Stimulated activated CD4-positive, alpha-beta T cell treated with anti-CD3 and anti-CD28 coated beads, TNF-alpha, amount 100 ng/mL, for 4 hours (primary cell): ENCODE measurements at regions not wholly inside any gene's neighbourhood (a gene's known extent, or its start where the extent isn't known, plus 50 kb on each side); places are given as distances from the start of the nearest gene placed in this dataset.

Source experiments
- DNase-seq, 3 experiments: peaks; one replicate each; pipeline ENCODE4 v3.0.0-alpha.2; 2020; ENCODE audit warnings: low read depth in 3 of 3

- DNase-seq: no peak
These were observed 77.8 kb upstream of the GPC1 start for GRCh38 chr2:240357641-240358012.

GRCh38 chr2:240358080-240358479, 77.4 kb upstream of the GPC1 start:
- DNase-seq: no peak

DNA sequence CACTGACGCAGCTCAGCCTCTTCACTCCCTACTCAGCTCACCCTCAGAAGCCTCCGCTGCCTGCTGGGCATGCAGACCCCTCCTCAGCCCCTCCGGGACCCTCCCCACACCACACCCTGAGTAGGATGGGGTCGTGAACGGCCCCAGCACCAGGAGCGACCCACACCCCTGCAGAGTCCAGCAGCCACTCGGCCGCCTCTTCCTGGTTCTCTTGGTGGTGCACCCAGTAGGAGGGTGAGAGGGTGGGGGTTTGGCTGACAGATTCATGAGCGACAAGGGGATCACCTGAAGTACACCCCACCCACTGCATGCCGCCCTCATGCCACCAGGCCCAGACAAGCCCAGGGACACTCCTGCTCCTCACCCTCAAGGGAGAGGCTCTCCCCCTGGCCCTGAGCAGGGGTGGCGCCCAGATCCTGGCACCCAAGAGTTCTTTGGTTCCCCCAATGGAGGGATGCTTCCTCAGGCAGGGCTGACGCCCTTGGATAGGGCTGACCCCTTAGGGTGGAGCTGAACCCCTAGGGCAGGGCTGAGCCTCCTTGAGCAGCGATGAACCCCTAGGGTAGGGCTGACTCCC, 76.6 kb upstream of the GPC1 start:
- no peak for DNase-seq

DNA sequence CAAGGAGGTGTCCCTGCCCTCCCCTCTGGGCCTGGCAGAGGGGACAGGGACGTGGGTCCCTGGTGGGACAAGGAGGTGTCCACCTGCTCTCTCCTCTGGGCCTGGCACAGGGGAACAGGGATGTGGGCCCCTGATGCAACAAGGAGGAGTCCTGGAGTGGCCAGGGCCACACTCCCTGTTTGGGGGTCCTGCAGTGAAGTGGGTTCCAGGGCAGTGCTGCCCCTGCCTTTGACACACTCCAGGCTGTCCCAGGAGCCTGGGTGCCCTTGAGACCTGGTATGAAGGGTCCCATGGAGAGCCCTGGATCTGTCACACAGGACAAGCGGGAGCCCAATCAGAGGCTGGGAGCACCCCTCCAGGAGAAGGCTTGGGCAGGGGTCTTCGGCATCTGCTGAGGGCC, 75.8 kb upstream of the GPC1 start:
- DNase-seq: no peak

- DNase-seq: no peak
These were observed 74.6 kb upstream of the GPC1 start for GRCh38 chr2:240360645-240361475.

- no peak for DNase-seq
These were observed 73.2 kb upstream of the GPC1 start for GRCh38 chr2:240362216-240362755.

DNA sequence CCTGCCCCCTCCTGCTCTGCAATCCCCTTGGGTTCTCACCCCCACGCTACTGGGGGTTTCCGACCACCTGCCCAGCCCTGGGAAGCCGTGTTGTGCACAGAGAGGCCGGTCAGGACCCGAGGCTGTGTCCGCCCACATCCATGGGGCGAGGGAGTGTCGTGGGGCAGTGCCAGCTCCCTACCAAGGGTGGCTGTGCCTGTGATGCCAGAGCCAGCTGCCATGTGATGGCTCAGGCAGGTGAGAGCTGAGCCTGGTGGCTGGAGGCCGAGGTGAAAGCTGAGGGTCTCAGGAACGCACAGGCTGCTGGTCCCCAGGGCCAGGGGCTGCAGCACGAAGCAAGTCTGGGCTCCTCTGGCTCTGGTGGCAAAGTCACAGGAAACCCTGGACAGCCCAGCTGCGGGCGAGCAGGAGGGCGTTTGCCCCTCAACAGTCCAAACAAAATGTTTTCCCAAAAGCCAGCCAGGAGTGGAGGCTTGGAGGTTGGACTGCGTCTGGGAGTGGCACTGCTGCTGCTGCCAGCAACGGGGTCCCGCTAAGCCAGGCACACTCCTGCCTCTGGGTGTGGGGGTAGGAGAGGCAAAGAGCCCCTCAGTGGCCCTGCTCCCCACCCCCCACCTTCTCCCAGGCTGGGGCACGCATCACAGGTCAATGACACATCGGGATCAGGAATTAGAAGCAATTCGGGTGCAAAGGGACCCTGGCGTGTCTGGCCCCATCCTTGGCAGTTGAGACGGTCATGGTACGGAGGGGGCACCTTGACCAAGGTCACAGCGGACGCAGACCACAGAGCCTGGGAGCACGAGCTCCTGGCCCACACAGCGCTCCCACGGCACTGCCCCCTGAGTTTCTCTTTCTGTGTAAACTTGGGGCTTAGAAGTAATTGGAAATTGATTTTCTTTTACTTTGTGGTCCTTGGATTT, 72.4 kb upstream of the GPC1 start:
- no peak for DNase-seq

DNA sequence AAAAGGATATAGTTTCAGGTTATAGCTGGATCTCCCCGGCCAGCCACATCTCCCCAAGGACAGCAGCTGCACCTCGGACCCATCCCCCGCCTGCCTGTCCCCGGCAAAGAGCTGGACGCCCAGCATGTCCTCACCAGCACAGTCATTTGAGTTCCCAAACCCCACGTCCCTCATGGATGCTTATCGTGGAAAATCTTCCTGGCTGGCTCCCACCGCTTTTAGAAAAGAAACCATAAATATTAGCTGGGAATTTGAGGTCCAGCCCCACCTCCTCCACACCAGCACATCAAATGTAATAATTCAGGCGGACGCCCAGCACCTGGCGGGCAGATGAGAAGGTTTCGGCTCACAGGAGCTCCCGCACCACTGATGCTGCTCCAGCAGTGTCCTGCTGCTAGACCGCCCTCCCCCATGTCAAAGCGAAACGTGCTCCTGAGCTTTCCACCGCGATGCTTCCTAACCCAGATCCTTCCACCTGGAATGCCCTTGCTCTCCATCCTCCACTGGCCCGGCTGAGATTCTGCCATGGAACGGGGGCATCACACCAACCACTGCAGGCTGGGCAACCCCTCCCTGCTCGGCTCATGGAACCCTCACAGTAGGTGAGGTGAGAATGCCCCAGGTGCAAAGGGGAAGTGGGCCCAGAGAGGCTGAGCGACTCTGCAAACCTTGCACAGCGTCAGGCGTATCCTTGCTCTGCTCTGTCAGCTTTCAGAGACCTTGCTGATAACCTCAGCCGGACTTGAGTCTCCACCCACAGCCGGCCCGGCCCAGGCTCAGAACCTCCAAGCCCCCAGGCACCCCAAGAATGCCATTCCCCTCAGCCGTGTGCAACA, 71.5 kb upstream of the GPC1 start:
- no peak for DNase-seq

DNA sequence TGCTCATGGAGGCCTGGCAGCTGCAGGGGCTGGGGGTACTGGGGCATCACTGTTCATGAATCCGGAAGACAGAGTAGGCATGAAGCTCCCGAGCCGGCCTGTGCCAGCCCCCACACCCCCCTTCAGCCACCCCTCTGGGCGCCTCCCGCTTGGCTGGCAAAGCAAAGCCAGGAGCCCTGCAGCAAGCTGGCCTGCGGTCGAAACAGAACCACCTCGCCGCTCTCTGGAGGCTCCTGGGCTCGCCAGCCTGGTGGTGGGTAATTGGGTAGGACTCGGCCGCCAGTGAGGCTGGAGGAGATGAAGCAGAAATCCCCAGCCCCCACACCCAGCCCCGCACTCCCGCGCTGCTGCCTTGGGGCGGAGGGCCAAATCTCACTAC, 70.9 kb upstream of the GPC1 start:
- DNase-seq: no peak

DNA sequence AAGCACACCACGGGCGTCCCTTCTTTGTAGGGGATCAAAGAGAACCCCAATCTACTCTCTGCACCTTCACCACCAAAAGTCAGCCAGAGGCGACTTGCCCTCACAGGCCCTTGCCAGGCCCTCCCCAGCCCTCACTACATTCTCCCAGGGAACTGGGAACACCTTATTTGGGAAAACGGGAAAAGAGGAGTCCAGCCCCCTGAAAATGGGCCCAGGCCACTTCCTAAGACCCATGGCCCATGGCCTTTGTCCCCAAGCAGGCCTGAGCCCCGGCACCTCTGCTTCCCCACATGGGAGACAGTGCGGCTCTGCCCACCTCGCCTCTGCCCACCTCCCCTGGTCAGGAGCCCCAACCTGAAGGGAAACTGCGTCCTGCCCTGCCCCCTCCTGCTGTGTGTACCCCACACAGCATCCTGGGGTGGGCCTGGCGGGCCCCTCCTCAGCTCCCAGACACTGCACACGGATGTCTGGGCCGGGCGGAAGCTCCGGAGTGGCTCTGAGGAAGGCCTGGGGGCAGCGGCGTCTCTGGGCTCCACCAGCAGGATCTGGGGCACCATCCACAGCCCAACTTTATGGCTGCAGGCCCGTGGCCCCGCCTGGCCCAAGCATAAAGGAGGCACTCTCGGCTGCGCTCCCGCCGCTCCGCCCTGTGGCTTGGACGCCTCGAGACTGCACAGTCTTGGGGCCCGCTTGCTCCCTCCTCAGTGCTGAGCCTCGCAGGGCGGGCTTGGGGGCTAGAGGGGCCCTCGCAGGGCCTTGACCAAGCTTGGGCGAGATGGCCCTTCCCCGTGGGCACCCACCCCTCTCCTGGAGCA, 70.3 kb upstream of the GPC1 start:
- no peak for DNase-seq

GRCh38 chr2:240365971-240366471, 69.4 kb upstream of the GPC1 start:
- DNase-seq: no peak

DNA sequence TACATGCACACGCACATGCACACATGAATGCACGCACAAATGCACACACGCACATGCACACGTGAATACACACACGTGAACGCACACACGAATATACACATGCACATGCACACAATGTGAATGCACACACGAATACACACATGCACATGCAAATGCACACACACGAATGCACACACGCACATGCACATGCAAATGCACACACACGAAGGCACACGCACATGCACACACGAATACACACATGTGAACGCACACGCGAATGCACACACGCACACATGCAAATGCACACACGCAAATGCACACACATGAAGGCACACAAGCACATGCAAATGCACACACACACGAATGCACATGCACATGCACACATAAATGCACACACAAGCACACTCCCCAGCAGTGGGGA, 68.6 kb upstream of the GPC1 start:
- no peak for DNase-seq

- DNase-seq: no peak
These were observed 67.7 kb upstream of the GPC1 start for GRCh38 chr2:240367721-240368120.

- no peak for DNase-seq
These were observed 66.6 kb upstream of the GPC1 start for GRCh38 chr2:240368781-240369331.

GRCh38 chr2:240369335-240369734, 66.1 kb upstream of the GPC1 start:
- DNase-seq: no peak

DNA sequence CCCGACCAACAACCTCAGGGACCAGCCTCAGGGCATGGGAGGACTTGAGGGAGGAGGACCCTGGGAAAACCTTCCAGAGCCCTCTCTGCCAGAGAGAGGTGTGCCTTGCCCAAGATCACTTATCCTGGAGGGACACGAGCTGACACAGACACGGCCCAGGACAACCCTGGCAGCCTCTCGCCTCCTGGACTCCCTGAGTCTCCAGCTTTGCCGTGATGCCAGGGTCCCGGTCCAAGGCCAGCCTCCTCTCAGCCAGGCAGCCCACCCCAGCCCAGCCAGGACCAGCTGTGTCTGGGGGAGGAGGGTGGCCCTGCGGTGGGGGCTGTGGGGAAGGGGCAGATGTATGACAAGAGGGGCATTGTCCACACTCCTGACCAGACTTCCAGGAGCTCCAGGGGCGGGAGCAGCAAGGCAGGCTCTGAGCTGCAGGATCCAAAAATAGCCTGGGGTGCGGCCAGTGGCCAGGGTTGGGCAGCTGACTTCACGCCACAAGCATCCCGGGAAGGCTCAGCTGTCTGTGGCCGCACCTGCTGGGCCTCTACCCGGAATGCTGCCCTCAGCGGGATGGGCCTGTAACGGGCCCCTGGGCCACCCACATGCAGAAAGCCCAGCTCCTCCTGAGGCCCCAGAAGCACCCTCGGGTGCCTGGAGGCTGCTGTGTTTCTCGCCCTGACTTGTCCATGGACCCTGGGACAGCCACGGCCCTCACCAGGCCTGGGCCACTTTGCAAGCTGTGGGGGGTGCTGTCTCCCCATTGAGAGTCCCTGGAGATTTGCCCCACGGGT, 65.5 kb upstream of the GPC1 start:
- DNase-seq: no peak

DNA sequence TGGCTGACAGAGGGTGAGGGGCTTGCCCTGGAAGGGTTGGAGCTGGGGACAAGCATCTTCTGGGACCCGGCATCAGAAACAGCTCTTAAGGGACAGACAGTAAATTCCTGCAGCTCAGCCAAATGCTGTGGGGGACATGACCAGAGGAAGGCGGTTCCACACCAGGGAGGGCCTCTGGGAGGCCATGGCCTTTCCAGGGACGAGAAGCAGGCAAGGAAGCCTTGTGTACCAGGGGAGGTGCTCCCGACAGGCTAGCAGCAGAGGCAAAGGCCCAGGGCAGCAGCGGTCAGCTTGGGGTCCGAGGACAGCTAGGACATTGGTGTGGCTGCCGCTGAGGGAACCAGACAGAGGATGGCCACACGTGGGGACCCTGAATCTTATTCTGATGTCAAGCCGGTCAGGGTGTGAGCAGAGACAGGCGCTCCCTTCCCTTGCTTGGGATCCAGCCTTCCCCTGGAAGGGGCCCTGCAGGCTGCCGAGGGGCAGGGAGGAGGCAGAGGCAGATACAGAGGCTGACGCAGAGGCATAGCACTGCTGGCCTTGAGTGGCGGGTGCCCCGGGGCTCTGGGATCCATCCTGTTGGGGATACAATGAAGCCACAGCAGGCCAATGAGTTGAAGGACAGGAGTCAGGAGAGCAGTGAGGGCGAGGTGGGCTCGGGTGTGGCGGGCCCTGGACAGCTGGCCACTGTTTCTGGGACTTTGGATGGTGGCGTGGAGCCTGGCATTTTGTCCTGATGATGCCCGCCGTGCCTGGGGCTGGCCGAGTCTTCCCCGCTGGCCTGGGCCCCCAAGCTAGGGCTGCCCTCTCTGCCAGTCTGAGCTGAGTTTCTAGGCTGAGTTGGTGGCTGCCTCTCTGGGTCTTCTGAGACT, 64.1 kb upstream of the GPC1 start:
- DNase-seq: no peak

- no peak for DNase-seq
These were observed 63.4 kb upstream of the GPC1 start for GRCh38 chr2:240372101-240372500.
